DMS 273 (cell line): ENCODE measurements at regions not wholly inside any gene's neighbourhood (a gene's known extent, or its start where the extent isn't known, plus 50 kb on each side); places are given as distances from the start of the nearest gene placed in this dataset.
"Not testable (repeated sequence)": the region's sequence is repeated elsewhere in the genome, so short reads cannot be mapped to it uniquely, and the experiment has no call there.

Experiments used
- DNase-seq: peaks from one replicate; lab custom pipeline; 2025; ENCODE audit not compliant: unreplicated experiment; lab: John Stamatoyannopoulos, UW

GRCh38 chr16:33710696-33711087, 251.3 kb downstream of the TP53TG3F start:
- not testable (repeated sequence) for DNase-seq

DNA sequence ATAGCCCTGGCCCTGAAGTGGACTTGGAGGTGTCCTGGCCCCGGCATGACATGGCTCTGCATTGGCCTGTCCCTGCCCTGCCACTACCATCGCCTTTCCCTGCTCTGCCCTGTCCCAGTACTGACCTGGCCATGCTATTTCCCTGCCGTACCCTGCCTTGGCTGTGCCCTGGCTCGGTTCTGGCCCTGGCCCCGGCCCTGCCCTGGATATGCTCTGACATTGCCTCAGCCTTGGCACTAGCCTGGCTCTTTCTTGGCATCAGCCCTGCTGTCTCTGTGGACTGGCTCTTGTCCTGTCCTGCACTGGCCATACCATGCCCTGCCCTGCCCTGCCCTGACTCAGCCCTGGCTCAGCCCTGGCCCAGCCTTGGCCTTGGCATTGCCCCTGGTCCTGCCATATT, 252.2 kb downstream of the TP53TG3F start:
- not testable (repeated sequence) for DNase-seq

DNA sequence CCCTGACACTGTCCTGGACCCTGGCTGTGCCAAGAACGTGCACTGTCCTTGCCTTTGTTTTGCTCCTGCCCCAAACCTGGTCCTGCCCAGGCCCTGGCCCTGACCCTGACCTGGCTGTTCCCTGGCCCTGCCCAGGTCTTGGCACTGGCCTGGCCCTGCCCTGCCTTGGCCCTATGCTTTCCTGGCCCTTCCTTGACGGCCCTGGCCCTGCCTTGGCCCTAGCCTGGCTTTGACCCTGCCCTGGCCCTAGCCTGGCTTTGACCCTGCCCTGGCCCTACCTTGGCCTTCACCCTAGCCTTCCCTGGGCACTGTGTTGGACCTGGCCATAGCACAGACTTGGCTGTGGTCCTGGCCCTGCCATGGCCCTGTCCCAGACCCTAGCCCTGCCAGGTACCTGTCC, 252.9 kb downstream of the TP53TG3F start:
- DNase-seq: not testable (repeated sequence)

- not testable (repeated sequence) for DNase-seq
Observed at GRCh38 chr16:33712851-33713709, 253.7 kb downstream of the TP53TG3F start.

- not testable (repeated sequence) for DNase-seq
Observed at GRCh38 chr16:33713710-33714538, 254.5 kb downstream of the TP53TG3F start.

- DNase-seq: not testable (repeated sequence)
Observed at GRCh38 chr16:33731167-33731566, 271.8 kb downstream of the TP53TG3F start.

DNA sequence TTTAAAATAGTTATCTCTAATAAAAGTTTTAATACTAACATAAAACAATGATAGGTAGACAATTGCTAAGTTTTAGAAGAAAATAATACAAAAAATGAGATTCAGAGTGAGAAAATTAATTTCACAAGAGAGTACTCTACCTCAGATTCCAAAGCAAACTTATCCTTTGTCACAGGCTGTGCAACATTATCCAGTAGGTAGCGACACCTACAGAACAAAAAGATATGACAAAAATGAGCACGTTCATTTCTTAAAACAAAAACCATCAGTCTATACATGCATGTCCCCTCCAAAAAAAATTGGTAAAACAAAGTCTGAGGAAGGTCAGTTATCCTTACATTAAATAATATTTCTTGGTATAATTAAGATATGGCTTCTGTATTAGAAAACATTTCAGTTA, 275.2 kb downstream of the TP53TG3F start:
- peak; percentile 21 for DNase-seq

DNA sequence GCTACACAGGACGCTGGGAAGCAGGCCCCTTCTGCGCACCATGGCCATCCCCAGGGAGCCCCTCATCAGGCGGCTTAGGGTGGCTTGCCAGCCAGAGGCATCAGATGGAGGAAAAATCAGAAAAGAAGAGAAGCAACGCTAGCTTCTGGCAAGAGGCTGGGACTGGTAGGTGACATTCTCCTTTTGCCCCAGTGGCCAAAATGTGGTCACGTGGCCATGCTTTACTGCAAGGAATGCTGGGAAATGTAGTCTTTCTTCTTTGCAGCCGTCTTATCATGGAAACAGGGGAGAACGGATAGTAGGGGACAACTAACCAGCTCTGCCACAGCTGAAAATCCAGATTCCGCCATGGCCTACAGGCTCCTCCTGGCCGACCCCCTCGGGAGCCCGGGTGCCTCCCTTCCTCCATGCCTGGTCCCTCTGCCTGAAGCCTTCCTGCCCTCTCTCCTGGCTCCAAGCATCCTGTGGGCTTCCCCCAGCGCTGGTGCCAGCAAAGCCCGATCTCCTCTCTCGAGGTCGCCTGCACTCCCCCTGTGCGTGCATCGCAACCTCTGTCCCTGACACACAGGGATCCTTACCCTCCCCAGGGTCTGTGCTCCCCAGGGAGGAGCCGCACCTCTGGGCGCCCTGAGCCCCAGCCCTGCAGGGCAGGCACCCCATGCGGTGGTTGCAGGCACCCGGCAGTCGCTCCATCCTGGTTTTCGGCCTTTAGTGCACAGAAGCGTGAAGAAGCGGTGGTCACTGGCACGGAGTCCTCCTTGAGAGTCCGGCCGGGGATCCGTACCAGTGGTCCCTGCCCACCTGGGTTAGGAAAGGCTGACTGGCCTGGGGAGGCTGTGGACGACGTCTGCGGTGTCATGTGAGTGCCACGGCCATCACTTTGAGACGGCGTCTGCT, 307.7 kb downstream of the TP53TG3F start:
- DNase-seq: peak; percentile 15

DNA sequence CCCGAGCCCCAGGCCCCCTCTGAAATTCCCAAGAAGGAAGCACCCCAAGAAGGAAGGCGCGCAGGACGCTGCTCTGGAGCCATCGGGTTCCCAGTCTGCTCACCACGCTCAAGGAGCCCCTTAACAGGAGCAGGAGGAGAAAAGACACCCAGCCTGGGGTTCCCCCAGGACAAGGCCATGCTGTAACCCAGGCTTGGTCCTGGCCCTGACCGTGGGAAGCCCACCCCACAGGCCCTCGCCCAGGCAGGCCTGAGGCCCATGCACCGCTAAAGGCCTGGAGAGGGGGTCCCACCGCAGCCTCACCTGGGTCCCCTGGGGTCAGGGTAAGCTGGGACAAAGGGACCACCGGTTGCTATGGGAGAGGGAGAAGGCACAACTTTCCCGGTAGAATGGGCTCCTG, 309.3 kb downstream of the TP53TG3F start:
- DNase-seq: not testable (repeated sequence)

- not testable (repeated sequence) for DNase-seq
Observed at GRCh38 chr16:33769180-33769846, 309.9 kb downstream of the TP53TG3F start.

DNA sequence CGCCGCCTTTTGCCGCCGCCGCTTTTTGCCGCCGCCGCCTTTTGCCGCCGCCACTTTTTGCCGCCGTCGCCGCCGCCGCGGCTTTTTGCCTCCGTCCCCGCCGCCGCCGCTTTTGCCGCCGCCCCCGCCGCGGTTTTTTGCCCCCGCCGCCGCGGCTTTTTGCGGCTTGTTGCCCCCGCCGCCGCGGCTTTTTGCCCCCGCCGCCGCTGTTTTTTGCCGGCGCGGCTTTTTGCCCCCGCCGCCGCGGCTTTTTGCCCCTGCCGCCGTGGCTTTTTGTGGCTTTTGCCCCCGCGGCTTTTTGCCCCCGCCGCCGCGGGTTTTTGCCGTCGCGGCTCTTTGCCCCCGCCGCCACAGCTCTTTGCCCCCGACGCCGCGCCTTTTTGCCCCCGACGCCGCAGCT, 311.1 kb downstream of the TP53TG3F start:
- DNase-seq: not testable (repeated sequence)

- not testable (repeated sequence) for DNase-seq
Observed at GRCh38 chr16:33771211-33771610, 311.8 kb downstream of the TP53TG3F start.

GRCh38 chr16:33773966-33774365, 314.6 kb downstream of the TP53TG3F start:
- DNase-seq: not testable (repeated sequence)

GRCh38 chr16:33774724-33775123, 315.3 kb downstream of the TP53TG3F start:
- DNase-seq: not testable (repeated sequence)

DNA sequence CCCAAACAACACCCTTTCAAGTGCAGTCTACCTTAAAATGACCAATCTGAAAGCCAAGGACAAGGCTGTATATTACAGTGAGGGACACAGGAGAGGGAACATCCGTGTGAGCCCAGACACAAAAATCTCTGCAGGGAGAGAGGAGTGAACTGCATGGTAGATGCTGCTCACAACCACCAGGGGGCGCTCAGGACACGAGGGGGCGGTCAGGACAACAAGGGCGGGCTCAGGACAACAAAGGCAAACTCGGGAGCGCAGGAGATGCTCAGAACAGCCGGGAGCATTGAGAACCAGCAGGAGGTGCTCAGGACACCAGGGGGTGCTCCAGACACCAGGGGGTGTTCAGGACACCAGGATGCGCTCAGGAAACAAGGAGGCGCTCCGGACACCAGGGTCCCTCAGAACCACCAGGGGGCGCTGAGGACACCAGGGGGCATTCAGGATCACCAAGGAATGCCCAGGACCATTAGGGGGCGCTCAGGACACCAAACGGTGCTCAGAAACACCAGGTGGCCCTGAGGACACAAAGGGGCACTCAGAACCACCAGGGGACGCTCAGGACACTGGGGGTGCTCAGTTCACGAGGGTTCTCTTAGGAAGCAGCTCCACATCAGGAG, 357.0 kb downstream of the TP53TG3F start:
- DNase-seq: not testable (repeated sequence)

GRCh38 chr16:33824736-33825135, 365.3 kb downstream of the TP53TG3F start:
- not testable (repeated sequence) for DNase-seq

- not testable (repeated sequence) for DNase-seq
Observed at GRCh38 chr16:33827522-33827921, 368.1 kb downstream of the TP53TG3F start.

- not testable (repeated sequence) for DNase-seq
Observed at GRCh38 chr16:33839157-33839556, 379.7 kb downstream of the TP53TG3F start.

DNA sequence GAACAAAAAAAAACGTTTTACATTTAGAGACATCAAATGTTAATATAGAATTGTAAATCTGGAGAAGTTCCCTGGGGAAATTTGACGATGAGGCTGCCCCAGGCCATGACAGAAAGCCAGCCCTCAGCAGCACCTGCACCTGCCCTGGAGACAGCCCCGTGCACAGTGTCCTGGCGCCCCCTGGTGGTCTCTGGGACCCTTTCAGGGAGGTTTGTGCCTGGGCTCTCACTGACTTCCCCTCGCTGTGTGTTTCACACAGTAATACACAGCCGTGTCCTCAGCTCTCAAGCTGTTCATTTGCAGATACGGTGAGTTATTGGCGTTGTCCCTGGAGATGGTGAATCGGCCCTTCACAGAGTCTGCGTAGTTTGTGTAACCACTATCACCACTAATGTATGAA, 385.1 kb downstream of the TP53TG3F start:
- peak; percentile 36 for DNase-seq
